ENCODE measurements at regions not wholly inside any gene's neighbourhood (a gene's known extent, or its start where the extent isn't known, plus 50 kb on each side); places are given as distances from the start of the nearest gene placed in this dataset.

GRCh38 chr12:67721248-67721647 lies 72.7 kb downstream of the DYRK2 start (continued):
- no peak for TF ChIP-seq JUND (IDR thresholded peaks at IDR 0.05; ENCODE audit: low read length)

GRCh38 chr12:67722296-67722695 lies 73.8 kb downstream of the DYRK2 start:
- H3K56ac ChIP-seq (replicated peaks; ENCODE audit: insufficient read length, low read depth, low read length) = no peak overlapping the region
- H3K18ac ChIP-seq (ENCODE audit: extremely low read depth, low read length) = no peak overlapping the region
- H3K14ac ChIP-seq (ENCODE audit: insufficient read length) = no peak overlapping the region
- H3K9ac ChIP-seq (replicated peaks in 1 of 4; ENCODE audit: extremely low read depth in 1 of 4, low read depth in 3 of 4, low read length in 3 of 4) = no peak overlapping the region
- no peaks in the 10 kb centered on the region for H3K23me2 ChIP-seq (ENCODE audit: low read depth, low read length)
- no peak overlapping the region for H4K8ac ChIP-seq (ENCODE audit: extremely low read depth, insufficient read depth, low read length)
- no peak overlapping the region for H3K27ac ChIP-seq (ENCODE audit: low read depth, low read length)
- H3K4me1 ChIP-seq (replicated peaks in 1 of 4; ENCODE audit: control insufficient read depth in 3 of 4, insufficient read depth in 4 of 4, low read length in 3 of 4) = no peaks in the 10 kb centered on the region
- DNase-seq (ENCODE audit: low read depth in 1 of 2, low spot score in 2 of 2) = no peak
- H3K4me2 ChIP-seq (ENCODE audit: insufficient read depth in 1 of 2, low read depth in 2 of 2, low read length in 2 of 2) = no peak overlapping the region
- no peak overlapping the region for H2BK20ac ChIP-seq (ENCODE audit: low read length)
- no peak overlapping the region for H2BK5ac ChIP-seq (ENCODE audit: low read depth, low read length)
- H4K5ac ChIP-seq (ENCODE audit: insufficient read length, low read depth, low read length) = no peak overlapping the region
- H3K4ac ChIP-seq (replicated peaks; ENCODE audit: insufficient read length, low read depth, low read length) = no peak overlapping the region
- H3K79me2 ChIP-seq (ENCODE audit: control insufficient read depth in 1 of 2, insufficient read depth in 2 of 2, low read length in 2 of 2) = no peaks in the 10 kb centered on the region
- no peak overlapping the region for H4K91ac ChIP-seq (replicated peaks; ENCODE audit: insufficient read length, low read length)
- no peak overlapping the region for H2BK120ac ChIP-seq (replicated peaks; ENCODE audit: low read depth, low read length)
- H3K27me3 ChIP-seq (replicated peaks in 1 of 4; ENCODE audit: control insufficient read depth in 3 of 4, extremely low read depth in 1 of 4, insufficient read depth in 3 of 4, low read length in 3 of 4) = no peaks in the 10 kb centered on the region
- H2BK15ac ChIP-seq (ENCODE audit: low read length) = no peak overlapping the region
- no peaks in the 10 kb centered on the region for H3K9me3 ChIP-seq (ENCODE audit: insufficient read depth in 2 of 2, low read depth in 1 of 2, low read length in 1 of 2)
- no peaks in the 10 kb centered on the region for H3K79me1 ChIP-seq (ENCODE audit: low read depth, low read length)
- CTCF ChIA-PET (ENCODE audit: partially characterized antibody) = interaction anchor here (0.7 to 0.8 kb wide), 2 partner anchors 35 to 274 kb away, joined by 3 read pairs; no protein-coding TSS in a partner anchor
- no peaks in the 10 kb centered on the region for H3K36me3 ChIP-seq (ENCODE audit: control insufficient read depth in 2 of 4, insufficient read depth in 4 of 4, low read length in 3 of 4)
- TF ChIP-seq POLR2A (IDR thresholded peaks at IDR 0.05; ENCODE audit: control extremely low read depth in 1 of 2, low read depth in 2 of 2, low read length in 2 of 2) (no peak), SP1 (IDR thresholded peaks at IDR 0.05; ENCODE audit: low read depth, low read length) (no peak), TCF12 (IDR thresholded peaks at IDR 0.05; ENCODE audit: low read depth, low read length) (no peak), RXRA (IDR thresholded peaks at IDR 0.05; ENCODE audit: insufficient read depth, low read depth, low read length) (no peak), E2F6 (IDR thresholded peaks at IDR 0.05) (no peak), CBX8 (IDR thresholded peaks at IDR 0.05; ENCODE audit: borderline replicate concordance, low read depth, low read length) (no peak), CBX5 (IDR thresholded peaks at IDR 0.05; ENCODE audit: low read depth, low read length) (no peak)
- no peak overlapping the region for H2AK5ac ChIP-seq (ENCODE audit: low read depth, low read length)
- no peak overlapping the region for H2BK12ac ChIP-seq (ENCODE audit: low read depth, low read length)
- POLR2A ChIA-PET (ENCODE audit: partially characterized antibody) = no interaction called here
- no peaks in the 10 kb centered on the region for H4K20me1 ChIP-seq (replicated peaks in 1 of 2; ENCODE audit: control insufficient read depth in 1 of 2, insufficient read depth in 2 of 2, low read length in 2 of 2)
- no peak overlapping the region for H3K4me3 ChIP-seq (ENCODE audit: extremely low read depth in 1 of 4, insufficient read depth in 2 of 4, low read depth in 3 of 4, low read length in 4 of 4)
- H3K23ac ChIP-seq (ENCODE audit: insufficient read length) = no peak overlapping the region
- FAIRE-seq = no peak
- 76% methylated on average over 1 of the region's 1 CpG; no CpG with 5 or more reads in 1 of the 2 experiments for WGBS, 2 experiments (ENCODE audit: extremely low coverage in 1 of 2, insufficient coverage in 1 of 2, insufficient read length in 1 of 2, insufficient replicate concordance in 2 of 2, low coverage in 1 of 2, low lambda C conversion rate in 2 of 2, missing lambda C conversion rate in 1 of 2)
- H2AFZ ChIP-seq (ENCODE audit: low read length) = no peak overlapping the region

Measured in H1 (cell line).